ENCODE measurements at regions not wholly inside any gene's neighbourhood (a gene's known extent, or its start where the extent isn't known, plus 50 kb on each side); places are given as distances from the start of the nearest gene placed in this dataset.

DNA sequence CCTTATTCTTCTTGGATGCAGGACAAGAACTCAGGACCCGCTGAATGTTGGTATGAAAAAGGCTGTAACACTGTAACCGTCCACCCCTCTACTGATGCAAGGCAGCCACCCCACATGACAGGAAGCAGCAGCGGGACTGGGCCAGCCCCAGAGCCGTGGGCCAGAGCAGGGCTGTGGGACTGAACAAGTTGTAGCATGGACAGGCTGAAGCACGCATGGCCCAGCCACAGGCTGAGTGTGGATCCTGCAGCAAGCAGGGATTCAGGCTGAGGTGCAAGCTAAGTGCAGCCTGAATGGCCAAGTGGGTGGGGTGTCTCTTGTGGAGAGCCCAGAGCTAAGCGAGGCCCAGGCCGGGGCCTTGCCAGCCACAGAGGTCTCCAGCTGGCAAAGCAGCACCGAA lies 632.2 kb downstream of the SPOCK3 start:
- DNase-seq (ENCODE audit: low spot score) (no peak), ATAC-seq (ENCODE audit: insufficient number of reproducible peaks, low FRiP score, low read depth) (no peak)
- no peaks in the 10 kb centered on the region for H3K27me3 ChIP-seq (replicated peaks; ENCODE audit: insufficient read depth)
- no peak overlapping the region for H3K4me3 ChIP-seq
- H3K9me3 ChIP-seq: no peaks in the 10 kb centered on the region
- no peaks in the 10 kb centered on the region for H3K4me1 ChIP-seq (ENCODE audit: control insufficient read depth in 1 of 2, low read depth in 2 of 2)
- H3K36me3 ChIP-seq: no peaks in the 10 kb centered on the region
- TF ChIP-seq, protein P1, sequence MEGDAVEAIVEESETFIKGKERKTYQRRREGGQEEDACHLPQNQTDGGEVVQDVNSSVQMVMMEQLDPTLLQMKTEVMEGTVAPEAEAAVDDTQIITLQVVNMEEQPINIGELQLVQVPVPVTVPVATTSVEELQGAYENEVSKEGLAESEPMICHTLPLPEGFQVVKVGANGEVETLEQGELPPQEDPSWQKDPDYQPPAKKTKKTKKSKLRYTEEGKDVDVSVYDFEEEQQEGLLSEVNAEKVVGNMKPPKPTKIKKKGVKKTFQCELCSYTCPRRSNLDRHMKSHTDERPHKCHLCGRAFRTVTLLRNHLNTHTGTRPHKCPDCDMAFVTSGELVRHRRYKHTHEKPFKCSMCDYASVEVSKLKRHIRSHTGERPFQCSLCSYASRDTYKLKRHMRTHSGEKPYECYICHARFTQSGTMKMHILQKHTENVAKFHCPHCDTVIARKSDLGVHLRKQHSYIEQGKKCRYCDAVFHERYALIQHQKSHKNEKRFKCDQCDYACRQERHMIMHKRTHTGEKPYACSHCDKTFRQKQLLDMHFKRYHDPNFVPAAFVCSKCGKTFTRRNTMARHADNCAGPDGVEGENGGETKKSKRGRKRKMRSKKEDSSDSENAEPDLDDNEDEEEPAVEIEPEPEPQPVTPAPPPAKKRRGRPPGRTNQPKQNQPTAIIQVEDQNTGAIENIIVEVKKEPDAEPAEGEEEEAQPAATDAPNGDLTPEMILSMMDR (IDR thresholded peaks at IDR 0.05): no peak
- no peak overlapping the region for H3K27ac ChIP-seq

DNA sequence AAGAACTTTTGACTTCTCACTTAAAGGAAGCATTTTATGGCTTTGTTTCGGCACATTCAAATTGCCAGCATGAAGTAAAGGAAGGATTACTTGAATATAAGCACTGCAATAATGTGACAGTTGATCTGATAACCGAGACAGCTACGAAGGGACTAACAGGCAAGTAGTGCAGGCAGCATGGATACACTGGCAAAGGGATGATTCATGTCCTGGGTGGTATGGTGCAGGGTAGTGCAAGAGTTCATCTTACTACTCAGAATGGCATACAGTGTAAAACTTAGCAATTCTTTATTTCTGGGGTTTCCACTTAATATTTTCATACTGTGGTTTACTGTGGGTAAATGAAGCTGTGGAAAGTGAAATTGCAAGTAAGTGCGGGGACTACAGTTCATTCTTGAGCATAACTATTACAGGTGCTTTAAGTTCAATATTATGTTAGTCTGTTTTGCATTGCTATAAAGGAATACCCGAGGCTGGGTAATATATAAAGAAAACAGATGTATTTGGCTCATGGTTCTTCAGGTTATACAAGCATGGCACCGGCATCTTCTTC lies 611.8 kb downstream of the SPOCK3 start:
- DNase-seq (ENCODE audit: low spot score) (no peak), ATAC-seq (ENCODE audit: insufficient number of reproducible peaks, low FRiP score, low read depth) (no peak)
- Histone ChIP-seq H3K36me3 (no peaks in the 10 kb centered on the region), H3K27me3 (replicated peaks; ENCODE audit: insufficient read depth) (no peaks in the 10 kb centered on the region), H3K27ac (no peak overlapping the region), H3K4me1 (ENCODE audit: control insufficient read depth in 1 of 2, low read depth in 2 of 2) (no peaks in the 10 kb centered on the region), H3K9me3 (no peaks in the 10 kb centered on the region), H3K4me3 (no peak overlapping the region)
- TF ChIP-seq, protein P1 (IDR thresholded peaks at IDR 0.05): no peak

DNA sequence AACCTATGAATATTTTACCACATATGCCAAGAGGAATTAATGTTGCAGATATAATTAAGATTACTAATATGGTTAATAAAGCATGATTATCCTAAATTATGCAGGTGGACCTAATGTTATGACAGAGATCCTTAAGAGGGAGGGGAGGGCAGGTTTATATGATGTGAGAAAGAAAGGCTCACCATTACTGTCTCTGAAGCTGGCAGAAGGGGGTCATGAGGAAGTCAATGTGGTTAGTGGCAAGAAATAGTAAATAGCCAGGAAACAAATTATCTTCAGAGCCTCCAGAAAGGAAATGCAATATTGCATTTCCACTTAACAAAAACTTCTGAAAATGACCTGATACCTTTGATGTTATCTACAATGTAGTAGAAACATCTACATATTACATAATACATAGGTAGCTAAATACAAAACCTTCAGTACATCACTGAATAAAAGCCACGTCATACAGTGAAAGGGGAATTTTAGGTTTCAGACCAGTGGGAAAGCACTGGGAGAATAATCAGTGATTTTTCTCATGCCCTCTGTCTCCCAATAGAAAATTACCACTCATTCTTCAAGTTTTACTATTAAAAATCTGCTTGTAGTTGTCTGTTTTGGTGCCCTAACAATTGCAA lies 609.2 kb downstream of the SPOCK3 start:
- Histone ChIP-seq H3K27ac (no peak overlapping the region), H3K27me3 (replicated peaks; ENCODE audit: insufficient read depth) (no peaks in the 10 kb centered on the region), H3K9me3 (no peaks in the 10 kb centered on the region), H3K36me3 (no peaks in the 10 kb centered on the region), H3K4me3 (no peak overlapping the region), H3K4me1 (ENCODE audit: control insufficient read depth in 1 of 2, low read depth in 2 of 2) (no peaks in the 10 kb centered on the region)
- TF ChIP-seq, protein P1 (IDR thresholded peaks at IDR 0.05): no peak
- ATAC-seq (ENCODE audit: insufficient number of reproducible peaks, low FRiP score, low read depth) (no peak), DNase-seq (ENCODE audit: low spot score) (no peak)

DNA sequence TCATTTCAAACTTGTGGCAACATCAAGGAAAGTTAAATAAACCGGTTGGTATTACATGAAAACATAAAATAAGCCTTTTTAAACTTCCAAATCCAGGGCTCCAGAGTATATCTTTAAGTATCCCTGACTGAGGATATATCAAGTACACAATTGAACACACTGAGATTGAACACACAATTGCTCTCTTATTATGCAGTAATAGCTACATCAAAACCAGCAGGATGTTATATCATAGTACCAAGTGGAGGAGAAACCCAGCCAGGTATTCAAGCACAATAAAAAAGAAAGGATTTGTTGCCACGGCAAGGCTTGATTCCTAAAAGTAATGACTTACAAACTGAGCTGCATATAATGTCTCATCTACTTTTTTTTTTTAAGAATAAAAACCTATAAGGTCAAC lies 605.8 kb downstream of the SPOCK3 start:
- H3K36me3 ChIP-seq: no peaks in the 10 kb centered on the region
- no peak for ATAC-seq (ENCODE audit: insufficient number of reproducible peaks, low FRiP score, low read depth)
- TF ChIP-seq, protein P1 (IDR thresholded peaks at IDR 0.05): no peak

DNA sequence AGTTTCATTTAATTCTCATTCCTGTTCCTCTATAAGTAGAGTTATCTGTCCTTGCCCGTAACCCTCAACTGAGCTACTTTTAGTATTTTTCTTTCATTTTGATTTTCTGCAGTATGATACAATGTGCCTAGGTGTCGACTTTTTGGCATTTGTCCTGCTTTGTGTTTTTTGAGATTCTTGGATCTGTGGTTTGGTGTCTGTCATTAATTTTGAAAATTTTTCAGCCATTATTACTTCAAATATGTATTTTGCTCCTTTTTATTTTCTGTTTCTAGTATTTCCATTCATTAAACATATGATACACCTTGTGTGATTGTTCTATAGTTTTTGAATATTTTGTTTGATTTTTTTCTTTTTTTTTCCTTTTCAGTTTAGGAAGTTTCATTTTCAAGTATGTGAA lies 598.9 kb downstream of the SPOCK3 start:
- H3K9me3 ChIP-seq: no peaks in the 10 kb centered on the region
- H3K27me3 ChIP-seq (replicated peaks; ENCODE audit: insufficient read depth): no peaks in the 10 kb centered on the region
- H3K27ac ChIP-seq: no peak overlapping the region
- no peak overlapping the region for H3K4me3 ChIP-seq
- no peak for DNase-seq (ENCODE audit: low spot score)
- no peak for ATAC-seq (ENCODE audit: insufficient number of reproducible peaks, low FRiP score, low read depth)
- TF ChIP-seq, protein P1 (IDR thresholded peaks at IDR 0.05): no peak
- no peaks in the 10 kb centered on the region for H3K36me3 ChIP-seq
- no peaks in the 10 kb centered on the region for H3K4me1 ChIP-seq (ENCODE audit: control insufficient read depth in 1 of 2, low read depth in 2 of 2)

More for the DNA sequence above, 605.8 kb downstream of the SPOCK3 start:
- no peaks in the 10 kb centered on the region for H3K9me3 ChIP-seq
- H3K4me1 ChIP-seq (ENCODE audit: control insufficient read depth in 1 of 2, low read depth in 2 of 2): no peaks in the 10 kb centered on the region
- no peak for DNase-seq (ENCODE audit: low spot score)
- H3K4me3 ChIP-seq: no peak overlapping the region
- no peak overlapping the region for H3K27ac ChIP-seq
- no peaks in the 10 kb centered on the region for H3K27me3 ChIP-seq (replicated peaks; ENCODE audit: insufficient read depth)
